Heart left ventricle (tissue), 13 donors: ENCODE measurements at regions not wholly inside any gene's neighbourhood (a gene's known extent, or its start where the extent isn't known, plus 50 kb on each side); places are given as distances from the start of the nearest gene placed in this dataset.

Experiments
- CTCF ChIP-seq, 12 donors: fragments of 200-600 bp; sonication (generic) in 4 of 12; IDR thresholded peaks; one replicate each; pipeline versions ENCODE4 v1.5.0 to v1.8.0; 2018 to 2022; ENCODE audit warnings: antibody characterized with exemption in 12 of 12, mild to moderate bottlenecking in 5 of 12
- POLR2A ChIP-seq, 2 donors: fragments of 450-650 bp; IDR thresholded peaks; one replicate each; pipeline ENCODE4 v1.6.1; 2017; ENCODE audit warnings: antibody characterized with exemption in 2 of 2, mild to moderate bottlenecking in 2 of 2, moderate library complexity in 2 of 2
- donor health status: ischemic (EF 13 %, LVEDD 7.1; RV severe dilation, severe dysfunction).
- donor health status: DM: no; HTN: yes; CAD: no.
- donor health status: DM: no; HTN: no; CAD: no.
- donor health status: ischemic (EF 25% LVEDD 6.9; RV normal size, moderate dysfunction).
- donor health status: ischemic (EF 25% LVEDD 5.7; RV mildly dilated, moderate dysfunction).
- donor health status: ischemic (EF 35%, LVEDD 5.7; RV mildly dilated, moderate dysfunction).
- donor health status: nonischemic (EF 11% LVEDD 7.7; RV severe dilation, severe dysfunction).
- donor health status: DM: yes; HTN: yes; CAD: no.
- donor health status: PGD.
- donor health status: ischemic (EF 29% LVEDD 5.4; RV normal size, mild dysfunction).
- donor health status: nonischemic (EF 23%, LVEDD 6.1; RV moderate dilation, normal function).

GRCh38 chr18:73944715-73945114 lies 202.9 kb downstream of the FBXO15 start:
- TF ChIP-seq CTCF (IDR thresholded peaks at IDR 0.05): no peak
- TF ChIP-seq POLR2A (IDR thresholded peaks at IDR 0.05): no peak
